ENCODE measurements at regions not wholly inside any gene's neighbourhood (a gene's known extent, or its start where the extent isn't known, plus 50 kb on each side); places are given as distances from the start of the nearest gene placed in this dataset.
"Not testable (repeated sequence)": the region's sequence is repeated elsewhere in the genome, so short reads cannot be mapped to it uniquely, and the experiment has no call there.

DNA sequence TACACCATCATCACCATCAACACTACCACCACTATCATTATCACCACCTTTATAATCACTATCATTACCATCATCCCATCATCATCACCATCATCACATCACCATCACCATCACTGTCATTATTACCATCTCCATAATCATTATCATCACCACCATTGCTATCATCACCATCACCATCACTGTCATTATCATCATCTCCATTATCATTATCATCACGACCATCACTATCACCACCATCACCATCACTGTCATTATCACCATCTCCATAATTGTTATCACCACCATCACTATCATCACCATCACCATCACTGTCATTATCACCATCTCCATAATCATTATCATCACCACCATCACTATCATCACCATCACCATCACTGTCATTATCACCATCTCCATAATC is 279.6 kb upstream of the HS6ST1 start:
- DNase-seq (ENCODE audit: low spot score), result not testable (repeated sequence)

DNA sequence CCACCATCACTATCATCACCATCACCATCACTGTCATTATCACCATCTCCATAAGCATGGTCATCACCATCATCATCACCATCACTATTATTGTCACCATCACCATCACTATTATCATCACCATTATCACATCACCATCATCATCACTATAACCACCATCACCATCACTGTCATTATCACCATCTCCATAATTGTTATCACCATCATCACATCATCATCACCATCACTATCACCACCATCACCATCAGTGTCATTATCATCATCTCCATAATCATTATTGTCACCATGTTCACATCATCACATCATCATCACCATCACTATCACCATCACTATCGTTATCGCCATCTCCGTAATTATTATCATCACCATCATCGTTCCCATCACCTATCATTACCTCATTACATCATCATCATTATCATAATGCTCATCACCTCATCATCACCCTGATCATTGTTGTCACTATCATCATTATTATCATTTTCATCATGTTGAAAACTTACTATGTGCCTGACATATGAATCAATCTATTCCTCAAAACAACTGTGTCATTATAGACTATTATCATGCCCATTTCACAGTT is 280.3 kb upstream of the HS6ST1 start:
- DNase-seq (ENCODE audit: low spot score), result no peak

DNA sequence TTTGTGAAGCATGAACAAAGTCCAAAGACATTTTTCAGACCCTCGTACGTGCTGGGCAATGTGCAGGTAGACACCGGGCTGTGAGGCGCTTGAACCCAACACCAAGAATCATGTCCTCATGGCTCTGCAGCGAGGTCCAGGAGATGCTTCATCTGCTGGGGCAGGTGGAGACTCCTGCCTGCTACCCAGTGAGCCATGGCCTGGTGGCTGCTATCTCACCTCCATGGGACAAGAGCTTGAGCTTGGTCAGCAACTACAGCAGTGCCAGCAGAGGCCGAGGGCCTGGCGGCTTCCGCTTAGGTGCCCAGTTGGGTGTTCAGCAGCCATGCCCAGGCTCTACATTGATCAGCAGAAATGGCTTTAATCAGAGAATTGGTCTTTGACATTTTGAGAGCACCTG is 281.0 kb upstream of the HS6ST1 start:
- no peak for DNase-seq (ENCODE audit: low spot score)

DNA sequence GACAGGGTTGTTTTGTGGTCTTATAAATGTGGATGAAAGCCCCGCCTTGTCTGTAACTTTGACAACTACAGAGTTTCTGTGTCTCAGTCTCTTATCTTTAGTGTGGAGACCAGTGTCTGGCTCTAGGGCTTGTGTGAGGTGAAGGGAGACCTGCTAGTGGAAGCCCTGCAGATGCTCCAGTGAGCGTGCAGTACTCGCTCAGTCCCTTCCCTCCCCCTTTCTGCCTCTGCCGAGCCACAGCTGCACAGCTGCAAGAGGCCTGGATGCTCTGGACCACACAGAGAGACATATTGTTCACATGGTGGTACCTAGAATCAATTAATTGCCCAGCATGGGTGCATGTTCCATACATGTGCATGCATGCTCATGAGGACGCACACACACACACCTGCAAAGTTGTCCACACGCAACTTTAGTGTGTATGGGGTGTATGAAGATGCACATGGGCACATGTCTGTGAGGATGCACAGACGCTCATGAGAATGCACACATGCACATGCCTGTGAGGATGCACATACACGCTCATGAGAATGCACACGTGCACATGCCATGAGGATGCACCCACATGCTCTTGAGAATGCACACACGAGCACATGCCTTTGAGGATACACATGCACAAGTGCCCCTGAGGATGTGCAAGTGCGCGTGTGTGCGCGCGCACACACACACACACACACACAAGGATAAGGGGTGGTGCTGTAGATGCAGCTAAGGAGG is 282.1 kb upstream of the HS6ST1 start:
- no peak for DNase-seq (ENCODE audit: low spot score)

DNA sequence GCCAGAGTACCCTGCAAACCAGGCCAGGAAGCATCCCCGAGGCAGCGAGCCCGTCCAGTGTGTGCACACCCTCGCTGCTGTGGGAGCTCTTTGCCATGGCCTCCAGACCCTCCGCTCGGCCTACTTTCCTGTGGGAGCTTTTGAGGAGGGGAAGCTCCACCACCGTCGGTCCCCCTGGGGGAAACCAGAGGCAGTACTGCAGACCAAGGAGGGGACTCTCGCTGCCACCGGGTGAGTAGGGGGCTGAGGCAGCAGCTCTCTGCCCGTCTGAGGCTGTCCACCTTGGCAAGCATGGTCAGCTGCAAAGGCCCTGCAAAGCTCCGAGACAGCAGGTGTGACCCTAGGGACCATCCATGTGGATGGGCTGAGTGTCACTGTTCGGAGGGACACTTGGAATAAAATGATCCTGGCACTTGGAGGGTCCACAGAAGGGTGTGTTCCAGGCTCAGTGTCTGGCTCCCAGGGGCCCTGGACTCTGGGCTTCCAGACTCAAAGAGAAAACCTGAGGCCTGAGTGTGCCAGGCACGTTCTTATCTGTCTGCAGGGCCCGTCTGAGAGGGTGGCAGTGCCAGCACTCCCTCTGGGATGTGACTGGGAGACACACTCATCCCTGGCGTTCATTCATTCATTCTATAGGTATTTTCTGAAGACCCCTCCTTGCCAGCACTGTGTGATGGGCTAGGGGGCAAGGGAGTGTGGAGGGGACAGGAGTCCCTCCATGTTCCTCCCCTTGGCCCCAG is 282.8 kb upstream of the HS6ST1 start:
- no peak for DNase-seq (ENCODE audit: low spot score)

DNA sequence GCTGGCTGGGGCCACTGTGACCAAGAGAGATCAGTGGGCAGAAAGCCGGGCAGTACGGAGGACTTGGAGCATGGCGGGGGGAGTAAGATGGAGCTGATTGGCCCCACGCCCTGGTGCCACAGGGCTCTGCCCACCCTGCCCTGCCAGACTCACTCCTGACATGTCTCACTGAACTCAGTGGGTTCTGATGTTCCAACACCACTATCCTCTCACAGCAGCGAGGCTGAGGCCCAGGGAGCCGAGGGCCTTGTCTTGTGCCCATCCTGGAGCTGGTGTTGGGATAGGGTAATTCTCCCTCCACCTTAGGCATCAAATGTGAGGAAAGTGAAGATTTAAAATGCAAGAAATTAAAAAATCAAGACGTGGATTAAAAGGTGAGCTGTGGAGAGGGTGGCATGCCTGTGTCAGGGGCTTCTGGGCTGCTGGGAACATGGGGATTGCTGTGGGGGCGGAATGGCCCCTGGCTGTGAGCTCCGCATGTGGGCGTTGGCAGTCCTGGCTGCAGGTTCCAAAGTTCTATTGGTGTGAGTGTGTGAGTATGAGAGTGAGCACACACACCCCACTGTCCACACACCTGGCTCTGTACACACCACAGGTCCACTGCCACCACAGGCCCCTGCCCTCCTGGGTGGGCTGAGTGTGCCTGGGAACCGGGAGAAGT is 283.5 kb upstream of the HS6ST1 start:
- no peak for DNase-seq (ENCODE audit: low spot score)

DNA sequence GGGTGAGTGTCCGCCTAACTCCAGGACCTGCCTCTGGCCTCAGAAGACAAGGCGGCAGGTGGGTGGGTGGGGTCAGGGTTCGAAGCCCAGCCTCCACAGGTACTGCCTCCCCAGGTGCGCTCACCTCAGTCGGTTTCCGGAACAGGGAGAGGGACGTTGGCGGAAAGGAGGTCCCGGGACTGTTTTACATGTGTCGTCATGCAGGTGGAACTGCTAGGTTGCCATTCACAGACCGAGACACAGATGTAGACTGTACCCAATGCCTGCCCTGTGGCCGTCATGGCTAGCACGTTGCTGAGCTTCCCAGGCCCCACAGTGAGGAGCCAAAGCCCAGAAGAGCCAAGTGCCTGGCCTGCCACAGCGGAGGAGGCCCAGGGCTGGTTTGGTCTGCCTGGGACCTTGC is 284.0 kb upstream of the HS6ST1 start:
- DNase-seq (ENCODE audit: low spot score), result no peak

DNA sequence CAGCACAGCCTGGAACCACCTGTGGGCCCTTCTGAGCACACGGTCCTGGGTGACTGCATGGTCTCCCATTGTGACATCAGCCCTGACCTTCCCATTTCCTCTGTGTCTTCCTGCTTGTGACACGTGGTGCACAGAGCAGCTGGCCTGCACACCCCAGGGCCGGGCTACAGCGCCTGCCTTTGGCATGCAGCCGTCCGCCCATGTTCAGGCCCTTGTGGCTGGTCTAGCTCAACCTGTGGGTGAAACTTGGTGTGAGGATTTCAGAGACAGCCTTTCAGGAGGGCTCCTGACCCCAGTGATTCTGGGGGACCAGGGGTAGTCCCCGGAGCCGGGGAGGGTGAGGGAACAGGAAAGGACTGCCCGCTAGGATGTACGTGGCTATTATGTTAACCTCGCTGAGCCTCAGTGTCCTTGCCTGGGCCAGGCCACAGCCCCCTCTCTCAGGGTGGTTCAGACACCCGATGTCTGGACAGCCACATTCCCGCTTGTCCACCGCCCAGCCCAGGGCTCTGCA is 284.8 kb upstream of the HS6ST1 start:
- no peak for DNase-seq (ENCODE audit: low spot score)

DNA sequence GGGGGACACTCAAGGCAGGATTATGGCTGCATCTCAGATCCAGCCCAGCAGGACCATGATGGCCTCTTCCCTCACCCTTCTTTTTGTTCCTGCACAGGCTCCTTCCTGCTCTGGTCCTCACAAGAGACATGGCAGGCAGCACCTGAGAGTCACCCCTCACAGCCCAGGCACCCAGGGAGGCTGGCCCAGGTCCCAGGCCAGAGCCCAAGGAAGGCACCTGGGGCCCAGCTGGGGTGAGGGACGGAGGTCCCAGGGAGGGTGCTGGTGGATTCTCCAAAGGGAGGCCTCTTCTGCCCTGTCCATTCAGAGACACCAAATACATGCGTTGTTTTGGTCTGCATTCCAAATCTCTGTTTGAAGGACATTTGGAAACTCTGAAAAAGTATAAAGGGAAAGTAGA is 285.4 kb upstream of the HS6ST1 start:
- no peak for DNase-seq (ENCODE audit: low spot score)

DNA sequence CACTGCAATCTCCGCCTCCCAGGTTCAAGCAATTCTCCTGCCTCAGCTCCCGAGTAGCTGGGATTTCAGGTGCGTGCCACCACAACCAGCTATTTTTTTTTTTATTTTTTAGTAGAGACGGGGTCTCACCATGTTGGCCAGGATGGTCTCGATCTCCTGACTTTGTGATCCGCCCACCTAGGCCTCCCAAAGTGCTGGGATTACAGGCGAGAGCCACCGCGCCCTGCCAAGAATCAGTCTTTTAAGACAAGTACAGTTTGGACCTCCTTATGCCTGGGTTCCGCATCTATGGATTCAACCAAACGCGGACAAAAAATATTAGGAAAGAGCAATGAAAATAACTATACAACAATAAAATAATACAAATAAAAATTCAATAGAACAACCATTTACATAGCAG is 285.9 kb upstream of the HS6ST1 start:
- not testable (repeated sequence) for DNase-seq (ENCODE audit: low spot score)

DNA sequence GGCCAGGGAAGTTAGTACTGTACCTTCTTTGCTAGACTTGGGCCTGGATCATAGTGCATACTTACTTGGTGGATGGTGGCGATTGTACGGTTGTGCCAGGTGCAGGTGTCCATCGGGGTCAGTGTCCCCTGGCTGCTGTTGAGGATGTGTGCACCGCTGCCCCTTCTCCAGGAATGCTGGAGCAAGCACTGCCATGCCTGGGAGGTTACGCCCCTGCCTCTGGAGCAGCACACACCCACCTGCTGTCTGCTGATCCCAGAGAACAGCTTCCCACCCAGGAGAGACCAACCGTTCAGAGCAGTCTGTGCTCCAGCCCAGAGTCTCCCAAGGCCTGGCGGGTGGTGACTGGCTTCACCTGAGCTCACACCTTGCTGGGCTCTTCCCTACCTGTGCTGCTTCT is 286.8 kb upstream of the HS6ST1 start:
- DNase-seq (ENCODE audit: low spot score), result no peak

DNA sequence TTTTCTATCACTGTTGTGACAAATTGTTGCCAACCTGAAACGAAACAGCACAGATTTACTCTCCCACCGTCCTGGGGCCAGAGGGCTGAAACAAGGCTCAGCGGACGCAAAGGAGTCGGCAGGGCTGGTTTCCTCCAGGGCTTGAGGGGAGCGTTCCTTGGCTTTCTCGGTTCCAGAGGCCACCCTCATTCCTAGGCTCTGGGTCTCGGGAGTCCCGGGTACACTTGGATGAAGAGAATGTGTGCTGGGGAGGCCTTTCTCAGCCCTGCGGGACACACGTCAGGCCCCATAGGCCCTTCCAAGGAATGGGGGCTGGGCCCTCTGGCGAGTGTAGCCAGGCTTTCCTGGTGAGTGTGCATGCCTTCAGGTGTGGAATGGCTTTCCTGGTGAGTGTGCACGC is 287.3 kb upstream of the HS6ST1 start:
- DNase-seq (ENCODE audit: low spot score), result no peak

DNA sequence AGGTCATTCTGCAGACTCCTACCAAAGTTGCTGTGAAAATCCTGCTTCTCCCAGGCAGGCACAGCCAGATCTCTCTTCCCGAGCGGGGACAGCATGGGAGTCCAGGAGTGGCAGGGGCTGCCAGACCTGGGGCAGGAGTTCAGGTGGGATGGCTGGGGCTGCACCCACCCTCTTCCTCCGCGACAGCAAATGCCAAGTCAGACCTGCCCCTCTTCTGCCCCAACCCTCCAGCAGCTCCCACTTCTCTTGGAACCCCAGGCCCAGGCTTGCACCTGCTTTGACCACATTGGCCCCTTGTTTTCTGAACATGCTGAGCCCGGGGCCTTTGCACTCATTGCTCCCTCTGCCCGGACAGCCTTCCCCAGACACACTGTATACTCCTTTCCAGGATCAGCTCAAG is 288.2 kb upstream of the HS6ST1 start:
- DNase-seq (ENCODE audit: low spot score), result no peak

DNA sequence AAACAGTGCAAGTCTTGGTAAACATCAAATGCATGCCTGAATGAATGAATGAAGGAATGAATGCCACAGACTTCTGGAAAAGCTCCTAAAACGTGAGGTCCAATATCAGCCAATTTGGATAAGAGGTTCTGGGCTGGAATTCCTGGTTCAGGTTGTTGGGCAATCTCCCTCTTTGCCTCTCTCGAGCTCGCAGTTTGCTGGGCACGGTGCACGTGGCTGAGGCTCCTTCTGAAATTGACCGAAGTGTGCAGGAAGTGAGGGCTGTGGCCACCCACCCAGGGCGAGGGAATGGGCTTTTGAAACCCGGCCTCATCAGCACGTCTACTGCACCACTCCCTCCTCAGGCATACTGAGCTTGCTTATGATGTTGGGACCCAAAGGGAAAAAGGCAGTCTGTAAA is 288.8 kb upstream of the HS6ST1 start:
- no peak for DNase-seq (ENCODE audit: low spot score)

DNA sequence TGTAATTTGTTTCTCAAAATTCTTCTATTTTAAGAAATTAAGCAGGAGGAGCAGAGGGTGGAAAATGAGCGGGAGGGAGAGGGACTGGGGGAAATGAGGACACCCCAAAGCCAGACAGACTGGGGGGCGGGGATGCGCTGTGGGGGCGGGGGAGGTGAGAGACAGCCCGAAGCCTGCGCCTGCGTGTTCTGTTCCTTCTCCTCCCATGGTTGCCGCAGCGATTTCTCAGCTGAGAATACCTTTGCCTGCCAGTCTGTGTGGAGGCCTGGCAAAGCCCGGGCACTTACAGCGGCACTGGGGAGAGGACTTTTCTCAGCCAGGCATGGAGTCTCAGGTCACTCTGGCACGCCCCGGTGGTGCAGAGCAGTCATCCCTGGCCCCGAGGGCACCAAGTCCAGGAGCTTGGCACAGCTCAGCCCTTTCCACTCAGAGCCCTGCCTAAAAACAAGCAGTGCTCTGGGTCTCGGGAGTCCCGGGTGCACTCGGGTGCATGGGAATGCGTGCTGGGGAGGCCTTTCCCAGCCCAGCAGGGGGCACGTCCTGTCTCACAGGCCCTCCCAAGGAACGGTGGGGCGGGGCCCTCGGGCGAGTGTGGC is 289.3 kb upstream of the HS6ST1 start:
- DNase-seq (ENCODE audit: low spot score), result no peak

DNA sequence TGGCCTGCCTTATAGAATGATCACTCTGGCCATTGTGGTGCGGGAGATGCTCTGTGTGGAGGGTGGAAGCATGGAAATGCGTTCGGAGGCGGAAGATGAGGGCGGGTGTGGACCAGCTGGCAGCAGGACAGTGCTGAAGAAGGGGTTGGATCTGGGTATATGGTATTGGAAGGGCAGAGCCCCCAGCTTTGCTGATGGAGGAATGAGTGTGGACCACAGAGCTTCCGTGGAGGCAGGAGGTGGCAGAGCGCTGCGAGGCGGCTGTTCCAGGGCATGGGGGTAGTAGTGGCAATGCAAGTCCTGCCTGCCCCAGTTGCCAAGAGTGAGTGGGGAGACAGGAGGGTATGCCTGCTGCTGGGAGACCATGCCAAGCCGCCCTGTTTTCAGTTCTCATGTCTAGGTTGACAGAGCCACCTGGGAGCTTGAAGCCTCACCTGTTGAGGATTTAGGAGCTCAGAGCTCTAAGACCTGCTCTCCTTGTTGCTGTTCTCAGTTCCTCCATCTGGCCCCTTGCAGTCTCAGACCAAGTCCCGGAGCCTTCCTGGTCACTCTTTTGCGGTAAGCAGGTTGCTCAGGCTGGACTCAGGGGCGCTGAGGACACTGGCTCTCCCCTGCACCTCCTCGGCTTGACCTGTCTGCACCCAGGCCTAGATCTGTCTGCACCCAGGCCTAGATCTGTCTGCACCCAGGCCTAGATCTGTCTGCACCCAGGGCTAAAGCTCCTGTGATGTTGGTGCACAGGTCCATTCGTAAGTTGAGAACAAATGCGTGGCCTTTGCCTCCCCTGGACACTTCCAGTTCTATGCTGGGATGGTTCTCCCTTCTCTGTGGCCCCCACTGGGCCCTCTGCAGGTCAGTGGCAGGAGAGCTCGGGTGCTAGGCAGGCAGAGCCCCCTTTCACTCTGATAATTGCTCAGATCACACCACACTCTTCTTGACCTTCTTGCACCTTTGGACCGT is 290.5 kb upstream of the HS6ST1 start:
- DNase-seq (ENCODE audit: low spot score), result no peak

DNA sequence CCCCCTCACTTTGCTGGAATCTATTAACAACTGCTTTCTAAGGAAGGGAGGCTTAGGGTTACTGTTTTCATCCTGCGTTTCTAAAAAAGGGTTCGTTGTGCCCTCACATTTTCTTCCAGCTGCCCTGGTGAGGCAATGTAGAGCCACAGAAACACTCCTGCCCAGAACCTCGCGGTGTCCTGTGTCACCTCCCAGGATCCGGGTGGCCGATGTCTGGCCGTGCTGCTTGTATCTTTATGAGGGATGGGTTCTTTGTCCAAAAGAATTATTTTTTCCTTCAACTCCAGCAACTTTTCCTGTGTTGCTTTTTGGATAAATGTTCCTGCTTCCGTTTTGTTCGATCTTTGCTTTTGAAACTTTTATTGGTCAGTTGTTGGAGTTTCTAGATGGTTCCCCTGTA is 291.8 kb upstream of the HS6ST1 start:
- no peak for DNase-seq (ENCODE audit: low spot score)

DNA sequence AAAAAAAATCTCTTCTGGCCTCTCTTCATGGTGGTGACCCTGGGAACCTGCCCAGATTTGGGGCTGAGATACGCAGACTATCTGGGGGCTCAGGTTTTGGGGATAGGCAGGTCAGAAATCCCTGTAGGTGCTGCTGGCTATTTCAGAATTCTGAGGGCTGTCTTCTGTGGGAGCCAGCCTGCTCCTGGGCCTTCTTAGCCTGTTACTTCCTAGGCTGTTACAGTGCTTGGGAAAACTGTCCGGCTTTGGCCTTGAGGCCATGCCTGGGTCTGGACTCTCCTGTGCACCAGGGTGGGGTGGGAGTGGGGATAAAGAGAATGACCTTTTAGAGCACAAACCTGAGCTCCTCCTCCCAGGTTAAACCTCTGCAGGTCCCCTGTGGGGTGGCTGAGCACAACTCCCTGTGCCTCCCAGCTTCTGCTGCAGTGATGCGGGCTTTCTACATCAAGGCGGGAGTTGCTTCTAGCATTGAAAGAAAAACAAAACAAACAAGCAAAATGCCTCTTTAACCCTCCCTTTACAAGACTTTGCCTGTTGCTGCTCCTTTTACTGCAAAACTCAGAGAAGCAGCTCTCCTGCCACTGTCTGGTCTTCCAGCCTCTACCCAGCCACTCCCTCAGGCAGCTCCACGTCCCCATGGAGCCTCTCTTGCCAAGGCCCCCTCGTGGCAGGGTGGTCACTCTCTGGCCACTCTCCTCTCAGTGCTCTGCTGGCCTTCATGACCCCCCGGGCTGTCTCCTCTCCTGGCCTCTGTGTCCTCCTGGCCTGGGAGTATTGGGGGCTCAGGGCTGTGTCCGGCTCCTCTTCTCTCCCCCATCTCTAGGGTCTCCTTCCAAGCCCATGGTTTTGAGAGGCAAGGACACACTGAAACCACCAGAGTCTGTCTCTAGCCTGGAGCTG is 293.0 kb upstream of the HS6ST1 start:
- DNase-seq (ENCODE audit: low spot score), result no peak

DNA sequence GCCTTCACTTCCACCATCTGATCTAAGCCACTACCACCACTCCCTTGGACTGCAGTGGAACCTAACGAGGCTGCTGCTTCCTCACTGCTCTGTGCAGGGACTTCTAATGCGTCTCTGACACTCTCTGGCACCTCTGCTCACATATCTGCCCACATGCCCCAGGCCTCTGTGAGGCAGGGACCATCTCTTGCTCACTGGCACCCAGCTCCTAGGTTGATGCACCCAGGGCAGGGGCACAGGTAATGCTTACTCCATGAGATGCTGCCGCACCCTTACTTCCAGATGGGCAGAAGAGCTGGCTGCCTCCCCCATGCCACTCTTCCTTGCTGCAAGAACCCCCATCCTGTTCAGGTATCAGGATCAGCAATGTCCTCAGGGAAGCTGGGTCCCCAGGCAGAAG is 294.0 kb upstream of the HS6ST1 start:
- DNase-seq (ENCODE audit: low spot score), result no peak

DNA sequence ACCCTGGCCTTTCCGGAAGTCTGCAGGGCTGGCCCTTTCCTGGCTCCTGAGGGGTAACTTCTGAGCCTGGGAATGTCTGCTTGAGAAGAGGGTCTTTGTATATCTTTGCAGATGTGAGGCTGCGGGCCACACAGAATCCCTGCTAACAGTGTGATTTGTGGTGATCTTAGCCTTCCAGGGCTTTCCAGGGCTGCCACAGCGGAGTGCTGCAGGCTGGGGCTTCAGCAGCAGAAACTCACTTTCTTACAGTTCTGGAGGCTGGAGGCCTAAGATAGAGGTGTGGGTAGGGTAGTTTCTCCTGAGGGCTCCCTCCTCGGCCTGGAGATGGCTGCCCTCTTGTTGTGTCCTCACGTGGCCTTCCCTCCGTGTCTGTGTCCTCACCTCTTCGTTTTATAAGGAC is 294.7 kb upstream of the HS6ST1 start:
- no peak for DNase-seq (ENCODE audit: low spot score)
